Fibroblast of lung (primary cell): ENCODE measurements at regions not wholly inside any gene's neighbourhood (a gene's known extent, or its start where the extent isn't known, plus 50 kb on each side); places are given as distances from the start of the nearest gene placed in this dataset.

Experiments
- CTCF ChIP-seq, 2 donors: IDR thresholded peaks in 1 of 2; conservative IDR thresholded peaks in 1 of 2; 1 replicate in 1 of 2; 2 replicates in 1 of 2; pipeline ENCODE4 v1.5.1; 2011 to 2012; ENCODE audit warnings: low read length in 2 of 2, control low read depth in 1 of 2, inconsistent platforms in 1 of 2, low read depth in 1 of 2, mild to moderate bottlenecking in 1 of 2
- EZH2 ChIP-seq: IDR thresholded peaks from 2 replicates; pipeline ENCODE4 v1.5.1; 2012; ENCODE audit warnings: low read length, control low read depth, mild to moderate bottlenecking; ENCODE audit errors: missing control alignments

GRCh38 chr11:86172894-86173293 lies 71.7 kb upstream of the EED start:
- TF ChIP-seq EZH2 (no peak), CTCF (conservative IDR thresholded peaks at IDR 0.05 in 1 of 2, IDR thresholded peaks at IDR 0.05 in 1 of 2; ENCODE audit: low read depth in 1 of 2, low read length in 2 of 2) (no peak)
